ENCODE measurements at regions not wholly inside any gene's neighbourhood (a gene's known extent, or its start where the extent isn't known, plus 50 kb on each side); places are given as distances from the start of the nearest gene placed in this dataset.

GRCh38 chr14:100638211-100638855 lies 51.1 kb upstream of the BEGAIN start:
- no peaks in the 10 kb centered on the region for H3K36me3 ChIP-seq (ENCODE audit: insufficient read depth, low read length)
- H3K9me3 ChIP-seq (ENCODE audit: low read length), result no peaks in the 10 kb centered on the region
- H3K9ac ChIP-seq (ENCODE audit: low read length), result no peak overlapping the region
- no peaks in the 10 kb centered on the region for H3K27me3 ChIP-seq (ENCODE audit: control insufficient read depth in 1 of 2, insufficient read depth in 2 of 2, low read length in 2 of 2)
- no peaks in the 10 kb centered on the region for H3K4me1 ChIP-seq (ENCODE audit: insufficient read depth, low read length)
- H3K27ac ChIP-seq (ENCODE audit: low read depth, low read length), result no peak overlapping the region
- H3K4me3 ChIP-seq (ENCODE audit: low read depth in 1 of 2, low read length in 2 of 2), result no peak overlapping the region

GRCh38 chr14:100639280-100639679 lies 52.1 kb upstream of the BEGAIN start:
- Histone ChIP-seq H3K27me3 (ENCODE audit: control insufficient read depth in 1 of 2, insufficient read depth in 2 of 2, low read length in 2 of 2) (no peaks in the 10 kb centered on the region), H3K9ac (ENCODE audit: low read length) (no peak overlapping the region), H3K27ac (ENCODE audit: low read depth, low read length) (no peak overlapping the region), H3K4me3 (ENCODE audit: low read depth in 1 of 2, low read length in 2 of 2) (no peak overlapping the region), H3K4me1 (ENCODE audit: insufficient read depth, low read length) (no peaks in the 10 kb centered on the region), H3K36me3 (ENCODE audit: insufficient read depth, low read length) (no peaks in the 10 kb centered on the region), H3K9me3 (ENCODE audit: low read length) (no peaks in the 10 kb centered on the region)

- H3K9ac ChIP-seq (ENCODE audit: low read length), result no peak overlapping the region
- H3K4me1 ChIP-seq (ENCODE audit: insufficient read depth, low read length), result no peaks in the 10 kb centered on the region
- no peaks in the 10 kb centered on the region for H3K36me3 ChIP-seq (ENCODE audit: insufficient read depth, low read length)
- no peak overlapping the region for H3K27ac ChIP-seq (ENCODE audit: low read depth, low read length)
- H3K27me3 ChIP-seq (ENCODE audit: control insufficient read depth in 1 of 2, insufficient read depth in 2 of 2, low read length in 2 of 2), result no peaks in the 10 kb centered on the region
- no peak overlapping the region for H3K4me3 ChIP-seq (ENCODE audit: low read depth in 1 of 2, low read length in 2 of 2)
- no peaks in the 10 kb centered on the region for H3K9me3 ChIP-seq (ENCODE audit: low read length)
These were observed 53.5 kb upstream of the BEGAIN start for GRCh38 chr14:100640471-100641273.

GRCh38 chr14:100641274-100641860 lies 54.1 kb upstream of the BEGAIN start:
- Histone ChIP-seq H3K4me3 (ENCODE audit: low read depth in 1 of 2, low read length in 2 of 2) (no peak overlapping the region), H3K9ac (ENCODE audit: low read length) (no peak overlapping the region), H3K36me3 (ENCODE audit: insufficient read depth, low read length) (no peaks in the 10 kb centered on the region), H3K27ac (ENCODE audit: low read depth, low read length) (no peak overlapping the region), H3K4me1 (ENCODE audit: insufficient read depth, low read length) (no peaks in the 10 kb centered on the region), H3K9me3 (ENCODE audit: low read length) (no peaks in the 10 kb centered on the region), H3K27me3 (ENCODE audit: control insufficient read depth in 1 of 2, insufficient read depth in 2 of 2, low read length in 2 of 2) (no peaks in the 10 kb centered on the region)

GRCh38 chr14:100643426-100643825 lies 56.2 kb upstream of the BEGAIN start:
- Histone ChIP-seq H3K27me3 (ENCODE audit: control insufficient read depth in 1 of 2, insufficient read depth in 2 of 2, low read length in 2 of 2) (no peaks in the 10 kb centered on the region), H3K4me3 (ENCODE audit: low read depth in 1 of 2, low read length in 2 of 2) (no peak overlapping the region), H3K27ac (ENCODE audit: low read depth, low read length) (no peak overlapping the region), H3K9me3 (ENCODE audit: low read length) (no peaks in the 10 kb centered on the region), H3K9ac (ENCODE audit: low read length) (no peak overlapping the region), H3K36me3 (ENCODE audit: insufficient read depth, low read length) (no peaks in the 10 kb centered on the region), H3K4me1 (ENCODE audit: insufficient read depth, low read length) (no peaks in the 10 kb centered on the region)

- H3K36me3 ChIP-seq (ENCODE audit: insufficient read depth, low read length), result no peaks in the 10 kb centered on the region
- no peaks in the 10 kb centered on the region for H3K27me3 ChIP-seq (ENCODE audit: control insufficient read depth in 1 of 2, insufficient read depth in 2 of 2, low read length in 2 of 2)
- H3K9ac ChIP-seq (ENCODE audit: low read length), result no peak overlapping the region
- no peaks in the 10 kb centered on the region for H3K4me1 ChIP-seq (ENCODE audit: insufficient read depth, low read length)
- no peaks in the 10 kb centered on the region for H3K9me3 ChIP-seq (ENCODE audit: low read length)
- no peak overlapping the region for H3K27ac ChIP-seq (ENCODE audit: low read depth, low read length)
- H3K4me3 ChIP-seq (ENCODE audit: low read depth in 1 of 2, low read length in 2 of 2), result no peak overlapping the region
These were observed 57.2 kb upstream of the BEGAIN start for GRCh38 chr14:100644383-100644782.

GRCh38 chr14:100644784-100645183 lies 57.6 kb upstream of the BEGAIN start:
- Histone ChIP-seq H3K27ac (ENCODE audit: low read depth, low read length) (no peak overlapping the region), H3K36me3 (ENCODE audit: insufficient read depth, low read length) (no peaks in the 10 kb centered on the region), H3K9ac (ENCODE audit: low read length) (no peak overlapping the region), H3K4me3 (ENCODE audit: low read depth in 1 of 2, low read length in 2 of 2) (no peak overlapping the region), H3K9me3 (ENCODE audit: low read length) (no peaks in the 10 kb centered on the region), H3K27me3 (ENCODE audit: control insufficient read depth in 1 of 2, insufficient read depth in 2 of 2, low read length in 2 of 2) (no peaks in the 10 kb centered on the region), H3K4me1 (ENCODE audit: insufficient read depth, low read length) (no peaks in the 10 kb centered on the region)

GRCh38 chr14:100645196-100645981 lies 58.2 kb upstream of the BEGAIN start:
- Histone ChIP-seq H3K9me3 (ENCODE audit: low read length) (no peaks in the 10 kb centered on the region), H3K9ac (ENCODE audit: low read length) (no peak overlapping the region), H3K4me1 (ENCODE audit: insufficient read depth, low read length) (no peaks in the 10 kb centered on the region), H3K36me3 (ENCODE audit: insufficient read depth, low read length) (no peaks in the 10 kb centered on the region), H3K27me3 (ENCODE audit: control insufficient read depth in 1 of 2, insufficient read depth in 2 of 2, low read length in 2 of 2) (no peaks in the 10 kb centered on the region), H3K4me3 (ENCODE audit: low read depth in 1 of 2, low read length in 2 of 2) (no peak overlapping the region), H3K27ac (ENCODE audit: low read depth, low read length) (no peak overlapping the region)

- H3K27me3 ChIP-seq (ENCODE audit: control insufficient read depth in 1 of 2, insufficient read depth in 2 of 2, low read length in 2 of 2), result no peaks in the 10 kb centered on the region
- no peak overlapping the region for H3K4me3 ChIP-seq (ENCODE audit: low read depth in 1 of 2, low read length in 2 of 2)
- H3K36me3 ChIP-seq (ENCODE audit: insufficient read depth, low read length), result no peaks in the 10 kb centered on the region
- H3K4me1 ChIP-seq (ENCODE audit: insufficient read depth, low read length), result no peaks in the 10 kb centered on the region
- no peak overlapping the region for H3K9ac ChIP-seq (ENCODE audit: low read length)
- no peak overlapping the region for H3K27ac ChIP-seq (ENCODE audit: low read depth, low read length)
- no peaks in the 10 kb centered on the region for H3K9me3 ChIP-seq (ENCODE audit: low read length)
These were observed 58.7 kb upstream of the BEGAIN start for GRCh38 chr14:100645982-100646314.

GRCh38 chr14:100648474-100649172 lies 61.4 kb upstream of the BEGAIN start:
- Histone ChIP-seq H3K9ac (ENCODE audit: low read length) (no peak overlapping the region), H3K27ac (ENCODE audit: low read depth, low read length) (no peak overlapping the region), H3K4me1 (ENCODE audit: insufficient read depth, low read length) (no peaks in the 10 kb centered on the region), H3K9me3 (ENCODE audit: low read length) (no peaks in the 10 kb centered on the region), H3K36me3 (ENCODE audit: insufficient read depth, low read length) (no peaks in the 10 kb centered on the region), H3K4me3 (ENCODE audit: low read depth in 1 of 2, low read length in 2 of 2) (no peak overlapping the region), H3K27me3 (ENCODE audit: control insufficient read depth in 1 of 2, insufficient read depth in 2 of 2, low read length in 2 of 2) (peaks cover 0 to under 1% of the 10 kb centered on the region in 2 donors)

- Histone ChIP-seq H3K27ac (ENCODE audit: low read depth, low read length) (no peak overlapping the region), H3K36me3 (ENCODE audit: insufficient read depth, low read length) (no peaks in the 10 kb centered on the region), H3K4me3 (ENCODE audit: low read depth in 1 of 2, low read length in 2 of 2) (no peak overlapping the region), H3K27me3 (ENCODE audit: control insufficient read depth in 1 of 2, insufficient read depth in 2 of 2, low read length in 2 of 2) (peaks cover 4 to 5% of the 10 kb centered on the region in 2 donors), H3K9ac (ENCODE audit: low read length) (no peak overlapping the region), H3K9me3 (ENCODE audit: low read length) (no peaks in the 10 kb centered on the region), H3K4me1 (ENCODE audit: insufficient read depth, low read length) (no peaks in the 10 kb centered on the region)
These were observed 61.9 kb upstream of the BEGAIN start for GRCh38 chr14:100649173-100649519.

Data from muscle layer of colon (tissue), 2 donors.